NCI-H1694 (cell line): ENCODE measurements at regions not wholly inside any gene's neighbourhood (a gene's known extent, or its start where the extent isn't known, plus 50 kb on each side); places are given as distances from the start of the nearest gene placed in this dataset.

Source experiments
- DNase-seq: peaks from one replicate; lab custom pipeline; 2025; lab: John Stamatoyannopoulos, UW

GRCh38 chr2:2765176-2765800, 434.2 kb upstream of the MYT1L start:
- DNase-seq = no peak

GRCh38 chr2:2764739-2765138, 433.7 kb upstream of the MYT1L start:
- DNase-seq = no peak

GRCh38 chr2:2764001-2764355, 432.9 kb upstream of the MYT1L start:
- DNase-seq = no peak

- no peak for DNase-seq
Measured at GRCh38 chr2:2763351-2764000, 432.4 kb upstream of the MYT1L start.

GRCh38 chr2:2762913-2763312, 431.8 kb upstream of the MYT1L start:
- DNase-seq = no peak

GRCh38 chr2:2762166-2762908, 431.3 kb upstream of the MYT1L start:
- DNase-seq = no peak

- no peak for DNase-seq
Measured at GRCh38 chr2:2758793-2759367, 427.8 kb upstream of the MYT1L start.

GRCh38 chr2:2757764-2758163, 426.7 kb upstream of the MYT1L start:
- no peak for DNase-seq

GRCh38 chr2:2756886-2757285, 425.8 kb upstream of the MYT1L start:
- DNase-seq = no peak

- DNase-seq = no peak
Measured at GRCh38 chr2:2755990-2756389, 424.9 kb upstream of the MYT1L start.

- DNase-seq = no peak
Measured at GRCh38 chr2:2754940-2755339, 423.9 kb upstream of the MYT1L start.

- DNase-seq = no peak
Measured at GRCh38 chr2:2751715-2752315, 420.7 kb upstream of the MYT1L start.

- no peak for DNase-seq
Measured at GRCh38 chr2:2750867-2751714, 420.0 kb upstream of the MYT1L start.

- DNase-seq = no peak
Measured at GRCh38 chr2:2749206-2749598, 418.1 kb upstream of the MYT1L start.

- DNase-seq = no peak
Measured at GRCh38 chr2:2748399-2749205, 417.5 kb upstream of the MYT1L start.

GRCh38 chr2:2747797-2748301, 416.8 kb upstream of the MYT1L start:
- DNase-seq = no peak

GRCh38 chr2:2746731-2747130, 415.7 kb upstream of the MYT1L start:
- no peak for DNase-seq

GRCh38 chr2:2744958-2745715, 414.1 kb upstream of the MYT1L start:
- no peak for DNase-seq

GRCh38 chr2:2744107-2744506, 413.0 kb upstream of the MYT1L start:
- DNase-seq = no peak

- peak; percentile 73 for DNase-seq
Measured at GRCh38 chr2:2743164-2743571, 412.1 kb upstream of the MYT1L start.
